HT1080 (cell line): ENCODE measurements at regions not wholly inside any gene's neighbourhood (a gene's known extent, or its start where the extent isn't known, plus 50 kb on each side); places are given as distances from the start of the nearest gene placed in this dataset.
A peak's percentile ranks its signal among the peaks of the same experiment; 100 is the strongest.

Source experiments
- DNase-seq: peaks from one replicate; pipeline ENCODE4 v3.0.0-alpha.2; 2015; ENCODE audit warnings: low read depth

GRCh38 chr11:27968461-27968860 lies 139.5 kb downstream of the KIF18A start:
- peak; percentile 64 for DNase-seq

GRCh38 chr11:27965559-27965958 lies 142.4 kb downstream of the KIF18A start:
- DNase-seq, result no peak

- DNase-seq, result no peak
These were observed 144.6 kb downstream of the KIF18A start for GRCh38 chr11:27963370-27963769.

- DNase-seq, result no peak
These were observed 157.8 kb downstream of the KIF18A start for GRCh38 chr11:27949951-27950738.

- no peak for DNase-seq
These were observed 162.6 kb downstream of the KIF18A start for GRCh38 chr11:27945348-27945747.

GRCh38 chr11:27938011-27938410 lies 169.9 kb downstream of the KIF18A start:
- DNase-seq, result no peak

GRCh38 chr11:27934830-27935145 lies 173.2 kb downstream of the KIF18A start:
- peak; percentile 96 for DNase-seq

- DNase-seq, result peak; percentile 98
These were observed 173.7 kb downstream of the KIF18A start for GRCh38 chr11:27933992-27934829.

GRCh38 chr11:27931770-27932169 lies 176.2 kb downstream of the KIF18A start:
- no peak for DNase-seq

GRCh38 chr11:27930946-27931345 lies 177.0 kb downstream of the KIF18A start:
- DNase-seq, result no peak

- no peak for DNase-seq
These were observed 179.1 kb downstream of the KIF18A start for GRCh38 chr11:27928809-27929208.

- DNase-seq, result peak; percentile 91
These were observed 180.9 kb downstream of the KIF18A start for GRCh38 chr11:27926981-27927481.

- DNase-seq, result no peak
These were observed 181.5 kb downstream of the KIF18A start for GRCh38 chr11:27926486-27926885.

- no peak for DNase-seq
These were observed 186.5 kb downstream of the KIF18A start for GRCh38 chr11:27921472-27921871.

- peak; percentile 47 for DNase-seq
These were observed 191.3 kb downstream of the KIF18A start for GRCh38 chr11:27916541-27917100.

GRCh38 chr11:27914080-27914479 lies 193.9 kb downstream of the KIF18A start:
- DNase-seq, result peak; percentile 76

GRCh38 chr11:27913650-27914049 lies 194.3 kb downstream of the KIF18A start:
- DNase-seq, result peak; percentile 75

GRCh38 chr11:27912916-27913315 lies 195.0 kb downstream of the KIF18A start:
- peak; percentile 59 for DNase-seq

- peak; percentile 96 for DNase-seq
These were observed 197.6 kb downstream of the KIF18A start for GRCh38 chr11:27910186-27910931.

- no peak for DNase-seq
These were observed 198.6 kb downstream of the KIF18A start for GRCh38 chr11:27909386-27909785.

- DNase-seq, result no peak
These were observed 199.3 kb downstream of the KIF18A start for GRCh38 chr11:27908621-27909020.
